ENCODE measurements at regions not wholly inside any gene's neighbourhood (a gene's known extent, or its start where the extent isn't known, plus 50 kb on each side); places are given as distances from the start of the nearest gene placed in this dataset.

- TF ChIP-seq ZNF324 (tag by site-specific recombination; IDR thresholded peaks at IDR 0.05) (no peak), CTCF (tag by site-specific recombination; IDR thresholded peaks at IDR 0.05) (no peak), ZNF580 (tag by site-specific recombination; IDR thresholded peaks at IDR 0.05) (no peak), ZNF362 (tag by site-specific recombination; IDR thresholded peaks at IDR 0.05) (no peak), ZFP41 (tag by site-specific recombination; IDR thresholded peaks at IDR 0.05; ENCODE audit: borderline replicate concordance) (no peak), ZNF76 (tag by site-specific recombination; IDR thresholded peaks at IDR 0.05; ENCODE audit: borderline replicate concordance, low read depth) (no peak)
Observed at GRCh38 chr2:109703798-109704197, 89.6 kb downstream of the SOWAHC start.

Data from HEK293 (cell line).